H9 (cell line): ENCODE measurements at regions not wholly inside any gene's neighbourhood (a gene's known extent, or its start where the extent isn't known, plus 50 kb on each side); places are given as distances from the start of the nearest gene placed in this dataset.

Source experiments
- DNase-seq: peaks from one replicate; pipeline ENCODE4 v3.0.0-alpha.2; 2017
- H2AFZ ChIP-seq: one replicate; pipeline ENCODE4 v1.6.1; 2013; ENCODE audit warnings: mild to moderate bottlenecking, low read length, control low read depth, moderate library complexity
- H2AK5ac ChIP-seq: 2 replicates; pipeline ENCODE4 v1.6.1; 2013; ENCODE audit warnings: low read length, control low read depth, mixed read lengths; ENCODE audit not compliant: insufficient read length
- H2BK120ac ChIP-seq: one replicate; pipeline ENCODE4 v1.6.1; 2013; ENCODE audit warnings: low read depth, mild to moderate bottlenecking, low read length, control low read depth, inconsistent platforms; ENCODE audit not compliant: poor library complexity, severe bottlenecking
- H2BK12ac ChIP-seq: 2 replicates; pipeline ENCODE4 v1.6.1; 2013; ENCODE audit warnings: low read length, control low read depth, mixed read lengths, low read depth; ENCODE audit not compliant: insufficient read length
- H2BK15ac ChIP-seq: 2 replicates; pipeline ENCODE4 v1.6.1; 2013; ENCODE audit warnings: low read depth, low read length, control low read depth
- H2BK20ac ChIP-seq: one replicate; pipeline ENCODE4 v1.6.1; 2013; ENCODE audit warnings: low read depth, mild to moderate bottlenecking, low read length, control low read depth, inconsistent platforms; ENCODE audit not compliant: poor library complexity, severe bottlenecking
- H2BK5ac ChIP-seq: 2 replicates; pipeline ENCODE4 v1.6.1; 2013; ENCODE audit warnings: low read length, control low read depth, mixed read lengths; ENCODE audit not compliant: insufficient read length
- H3K14ac ChIP-seq: 2 replicates; pipeline ENCODE4 v1.6.1; 2013; ENCODE audit warnings: low read length, control low read depth; ENCODE audit not compliant: insufficient read depth
- H3K18ac ChIP-seq: 2 replicates; pipeline ENCODE4 v1.6.1; 2013; ENCODE audit warnings: low read depth, mild to moderate bottlenecking, mixed read lengths, low read length, control low read depth; ENCODE audit not compliant: insufficient read length
- H3K23ac ChIP-seq: 2 replicates; pipeline ENCODE4 v1.6.1; 2013; ENCODE audit warnings: low read length, control low read depth, mixed read lengths, low read depth; ENCODE audit not compliant: insufficient read length
- H3K23me2 ChIP-seq: 2 replicates; pipeline ENCODE4 v1.6.1; 2013; ENCODE audit warnings: low read depth, mild to moderate bottlenecking, mixed read lengths, low read length, control low read depth; ENCODE audit not compliant: insufficient read length, poor library complexity, severe bottlenecking
- H3K27ac ChIP-seq: 2 replicates; pipeline ENCODE4 v1.5.1; 2013; ENCODE audit warnings: low read length, control low read depth, mixed read lengths, low read depth; ENCODE audit not compliant: insufficient read length
- H3K27me3 ChIP-seq: 2 replicates; pipeline ENCODE4 v1.6.1; 2013; ENCODE audit warnings: low read length, control low read depth, inconsistent platforms; ENCODE audit not compliant: insufficient read depth
- H3K4ac ChIP-seq: 2 replicates; pipeline ENCODE4 v1.6.1; 2013; ENCODE audit warnings: low read depth, mild to moderate bottlenecking, control low read depth, inconsistent platforms, low read length, moderate library complexity
- H3K4me1 ChIP-seq: 2 replicates; pipeline ENCODE4 v1.6.1; 2013; ENCODE audit warnings: low read length, control low read depth, inconsistent platforms; ENCODE audit not compliant: insufficient read depth
- H3K4me2 ChIP-seq: 2 replicates; pipeline ENCODE4 v1.6.1; 2013; ENCODE audit warnings: low read length, control low read depth, mixed read lengths; ENCODE audit not compliant: insufficient read length, insufficient read depth
- H3K56ac ChIP-seq: 2 replicates; pipeline ENCODE4 v1.6.1; 2013; ENCODE audit warnings: low read depth, mild to moderate bottlenecking, mixed read lengths, low read length, control low read depth; ENCODE audit not compliant: insufficient read length
- H3K79me1 ChIP-seq: 2 replicates; pipeline ENCODE4 v1.6.1; 2013; ENCODE audit warnings: low read depth, mild to moderate bottlenecking, moderate library complexity, low read length, control low read depth, inconsistent platforms; ENCODE audit not compliant: insufficient read depth, poor library complexity, severe bottlenecking
- H3K79me2 ChIP-seq: 2 replicates; pipeline ENCODE4 v1.6.1; 2013; ENCODE audit warnings: low read length, control low read depth, inconsistent platforms; ENCODE audit not compliant: insufficient read depth
- H3K9ac ChIP-seq: 2 replicates; pipeline ENCODE4 v1.6.1; 2013; ENCODE audit warnings: low read length, control low read depth, mixed read lengths; ENCODE audit not compliant: insufficient read length; ENCODE audit errors: extremely low read depth
- H3K9me3 ChIP-seq: one replicate; pipeline ENCODE4 v1.6.1; 2013; ENCODE audit warnings: low read depth, low read length, inconsistent platforms; ENCODE audit not compliant: control insufficient read depth
- H3T11ph ChIP-seq: one replicate; pipeline ENCODE4 v1.6.1; 2013; ENCODE audit warnings: mild to moderate bottlenecking, low read length, control low read depth, inconsistent platforms
- H4K20me1 ChIP-seq: one replicate; pipeline ENCODE4 v1.6.1; 2013; ENCODE audit not compliant: control insufficient read depth, insufficient read length, insufficient read depth
- H4K5ac ChIP-seq: 2 replicates; pipeline ENCODE4 v1.6.1; 2013; ENCODE audit warnings: low read depth, mild to moderate bottlenecking, mixed read lengths, low read length, control low read depth; ENCODE audit not compliant: insufficient read length
- H4K8ac ChIP-seq: replicated peaks from 2 replicates; pipeline ENCODE4 v1.6.1; 2013; ENCODE audit warnings: low read length, control low read depth, mixed read lengths, low read depth; ENCODE audit not compliant: insufficient read length
- H4K91ac ChIP-seq: 2 replicates; pipeline ENCODE4 v1.6.1; 2013; ENCODE audit warnings: low read depth, mild to moderate bottlenecking, moderate library complexity, mixed read lengths, low read length, control low read depth; ENCODE audit not compliant: insufficient read length
- H3K27ac Mint-ChIP-seq, 3 experiments: 2 replicates in 2 of 3; 3 replicates in 1 of 3; pipeline ENCODE4 v1.8.0; 2020 to 2021; ENCODE audit warnings: mixed read lengths in 3 of 3, mild to moderate bottlenecking in 1 of 3, moderate library complexity in 1 of 3
- H3K27me3 Mint-ChIP-seq: 2 replicates; pipeline ENCODE4 v1.8.0; 2021; ENCODE audit warnings: low read depth, mild to moderate bottlenecking, moderate library complexity, mixed read lengths
- H3K36me3 Mint-ChIP-seq, 3 experiments: 2 replicates in 2 of 3; 3 replicates in 1 of 3; pipeline ENCODE4 v1.8.0; 2020 to 2021; ENCODE audit warnings: low read depth in 3 of 3, mixed read lengths in 3 of 3; ENCODE audit not compliant: insufficient read depth in 1 of 3
- H3K4me1 Mint-ChIP-seq, 2 experiments: 2 replicates each; pipeline ENCODE4 v1.8.0; 2020; ENCODE audit warnings: mixed read lengths in 2 of 2
- H3K4me3 Mint-ChIP-seq, 2 experiments: 2 replicates in 1 of 2; 3 replicates in 1 of 2; pipeline ENCODE4 v1.8.0; 2020 to 2021; ENCODE audit warnings: mild to moderate bottlenecking in 2 of 2, mixed read lengths in 2 of 2, moderate library complexity in 1 of 2
- H3K9me3 Mint-ChIP-seq, 2 experiments: 2 replicates in 1 of 2; 3 replicates in 1 of 2; pipeline ENCODE4 v1.8.0; 2020; ENCODE audit warnings: mild to moderate bottlenecking in 2 of 2, mixed read lengths in 2 of 2, moderate library complexity in 1 of 2
- CTCF ChIP-seq: fragments of 200-600 bp; sonication (generic); conservative IDR thresholded peaks from 3 replicates; pipeline ENCODE4 v1.8.0; 2021; ENCODE audit warnings: antibody characterized with exemption, mild to moderate bottlenecking
- WGBS: extraction: QIAGEN DNeasy Blood & Tissue Kit; methylation state at CpG from one replicate; pipeline ENCODE4 v1.1.7; 2013; ENCODE audit warnings: missing lambda C conversion rate, low lambda C conversion rate, mixed read lengths; ENCODE audit not compliant: insufficient read length; ENCODE audit errors: extremely low coverage; 5-methylcytosine and 5-hydroxymethylcytosine counted together

- H2BK20ac ChIP-seq: no peak overlapping the region
- no peaks in the 10 kb centered on the region for H4K20me1 ChIP-seq
- H3K9me3 ChIP-seq: no peaks in the 10 kb centered on the region
- DNase-seq: no peak
- H3K27ac ChIP-seq: no peak overlapping the region
- H2BK120ac ChIP-seq: no peak overlapping the region
- H4K5ac ChIP-seq: no peak overlapping the region
- H2BK5ac ChIP-seq: no peak overlapping the region
- H2BK12ac ChIP-seq: no peak overlapping the region
- H3K9me3 Mint-ChIP-seq: peaks cover 0 to 6% of the 10 kb centered on the region in 2 experiments; a peak in 4 of 5 replicates
- no peaks in the 10 kb centered on the region for H3K4me1 ChIP-seq
- no peak overlapping the region for H3K14ac ChIP-seq
- no peak overlapping the region for H3K4ac ChIP-seq
- no peak overlapping the region for H3K56ac ChIP-seq
- H4K8ac ChIP-seq: no peak overlapping the region
- no peak overlapping the region for H3K27ac Mint-ChIP-seq
- no peaks in the 10 kb centered on the region for H3K36me3 Mint-ChIP-seq
- H3K4me1 Mint-ChIP-seq: peaks cover 0 to 3% of the 10 kb centered on the region in 2 experiments; a peak in 1 of 4 replicates
- H3K79me2 ChIP-seq: no peaks in the 10 kb centered on the region
- no peak for TF ChIP-seq CTCF
- no peak overlapping the region for H3K23ac ChIP-seq
- H3K4me3 Mint-ChIP-seq: no peak overlapping the region
- no peak overlapping the region for H2AK5ac ChIP-seq
- no peak overlapping the region for H3K18ac ChIP-seq
- no peaks in the 10 kb centered on the region for H3K23me2 ChIP-seq
- no peak overlapping the region for H3K4me2 ChIP-seq
- no peaks in the 10 kb centered on the region for H3K79me1 ChIP-seq
- no peak overlapping the region for H4K91ac ChIP-seq
- no peaks in the 10 kb centered on the region for H3K27me3 ChIP-seq
- H3K9ac ChIP-seq: no peak overlapping the region
- peaks cover 4% of the 10 kb centered on the region for H3K27me3 Mint-ChIP-seq
- H2AFZ ChIP-seq: no peak overlapping the region
- WGBS: no CpG with 5 or more reads among the region's 21 CpGs
- no peak overlapping the region for H3T11ph ChIP-seq
- no peak overlapping the region for H2BK15ac ChIP-seq
Measured at GRCh38 chr7:156082048-156083040, 270.1 kb upstream of the SHH start.
